Neutrophil (primary cell): ENCODE measurements at regions not wholly inside any gene's neighbourhood (a gene's known extent, or its start where the extent isn't known, plus 50 kb on each side); places are given as distances from the start of the nearest gene placed in this dataset.

ENCODE experiments used
- H3K27ac ChIP-seq: fragments of 200-600 bp; sonication (generic); 2 replicates; pipeline ENCODE4 v1.5.1; 2016; ENCODE audit warnings: mild to moderate bottlenecking, moderate library complexity
- H3K27me3 ChIP-seq: fragments of 200-600 bp; sonication (generic); 2 replicates; pipeline ENCODE4 v1.6.0; 2016; ENCODE audit warnings: mild to moderate bottlenecking
- H3K36me3 ChIP-seq: fragments of 200-600 bp; sonication (generic); 2 replicates; pipeline ENCODE4 v1.5.1; 2017
- H3K4me1 ChIP-seq, 2 experiments: fragments of 200-600 bp in 1 of 2; sonication (generic) in 1 of 2; 1 replicate in 1 of 2; 2 replicates in 1 of 2; pipeline versions ENCODE4 v1.5.1 to v1.6.1; 2013 to 2016; ENCODE audit warnings: low read depth in 1 of 2, low read length in 1 of 2, mild to moderate bottlenecking in 1 of 2, moderate library complexity in 1 of 2; ENCODE audit not compliant: control insufficient read depth in 1 of 2, insufficient read depth in 1 of 2
- H3K4me3 ChIP-seq, 2 experiments: fragments of 200-600 bp in 1 of 2; sonication (generic) in 1 of 2; 1 replicate in 1 of 2; 2 replicates in 1 of 2; pipeline ENCODE4 v1.5.1; 2013 to 2016; ENCODE audit warnings: low read depth in 1 of 2, low read length in 1 of 2, mild to moderate bottlenecking in 1 of 2, moderate library complexity in 1 of 2
- H3K9me3 ChIP-seq: fragments of 200-600 bp; sonication (generic); 2 replicates; pipeline ENCODE4 v1.5.1; 2016
- TF ChIP-seq, protein P1 (sequence below): fragments of 200-600 bp; sonication (generic); IDR thresholded peaks from 2 replicates; pipeline ENCODE4 v1.5.1; 2016; ENCODE audit warnings: antibody characterized with exemption

DNA sequence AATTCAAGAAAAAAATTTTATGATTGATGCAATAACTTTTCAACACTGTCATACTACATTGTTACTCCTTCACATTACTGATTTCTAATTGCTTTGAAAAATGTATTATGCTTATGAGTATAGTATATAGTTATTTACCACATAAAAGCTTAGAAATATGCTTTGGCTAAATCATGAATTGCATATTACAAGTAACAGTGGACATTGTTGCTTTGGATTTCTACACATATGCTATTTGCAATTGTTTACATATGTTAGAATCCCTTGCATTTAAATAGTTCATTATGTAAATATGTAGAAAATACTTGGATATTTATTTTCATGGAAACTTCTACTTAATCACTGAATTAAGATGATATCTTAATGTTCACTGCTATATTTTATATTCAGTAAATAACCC is 577.5 kb downstream of the QKI start:
- TF ChIP-seq, protein P1, sequence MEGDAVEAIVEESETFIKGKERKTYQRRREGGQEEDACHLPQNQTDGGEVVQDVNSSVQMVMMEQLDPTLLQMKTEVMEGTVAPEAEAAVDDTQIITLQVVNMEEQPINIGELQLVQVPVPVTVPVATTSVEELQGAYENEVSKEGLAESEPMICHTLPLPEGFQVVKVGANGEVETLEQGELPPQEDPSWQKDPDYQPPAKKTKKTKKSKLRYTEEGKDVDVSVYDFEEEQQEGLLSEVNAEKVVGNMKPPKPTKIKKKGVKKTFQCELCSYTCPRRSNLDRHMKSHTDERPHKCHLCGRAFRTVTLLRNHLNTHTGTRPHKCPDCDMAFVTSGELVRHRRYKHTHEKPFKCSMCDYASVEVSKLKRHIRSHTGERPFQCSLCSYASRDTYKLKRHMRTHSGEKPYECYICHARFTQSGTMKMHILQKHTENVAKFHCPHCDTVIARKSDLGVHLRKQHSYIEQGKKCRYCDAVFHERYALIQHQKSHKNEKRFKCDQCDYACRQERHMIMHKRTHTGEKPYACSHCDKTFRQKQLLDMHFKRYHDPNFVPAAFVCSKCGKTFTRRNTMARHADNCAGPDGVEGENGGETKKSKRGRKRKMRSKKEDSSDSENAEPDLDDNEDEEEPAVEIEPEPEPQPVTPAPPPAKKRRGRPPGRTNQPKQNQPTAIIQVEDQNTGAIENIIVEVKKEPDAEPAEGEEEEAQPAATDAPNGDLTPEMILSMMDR, result no peak
- Histone ChIP-seq H3K4me3 (no peak overlapping the region), H3K27ac (no peak overlapping the region), H3K4me1 (no peaks in the 10 kb centered on the region), H3K27me3 (no peaks in the 10 kb centered on the region), H3K36me3 (no peaks in the 10 kb centered on the region), H3K9me3 (no peaks in the 10 kb centered on the region)

DNA sequence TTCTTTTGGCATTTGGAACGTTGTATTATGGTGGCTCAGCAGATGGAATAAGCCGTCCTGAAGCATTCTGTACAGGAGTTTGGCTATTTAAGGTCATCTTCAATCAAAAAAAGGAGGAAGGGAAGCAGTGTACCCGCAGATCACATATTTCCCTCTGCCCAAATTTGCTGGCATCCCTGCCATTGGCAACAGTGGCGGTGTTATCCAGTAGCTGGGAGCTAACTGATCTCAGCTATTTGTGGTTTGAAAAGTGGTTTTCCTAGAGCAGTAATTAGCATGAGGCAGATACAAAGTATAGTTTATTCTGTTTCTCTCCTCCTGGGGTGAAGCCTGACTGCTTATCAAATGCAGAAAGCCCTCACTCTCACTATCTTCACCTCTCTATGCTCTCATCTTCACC is 576.8 kb downstream of the QKI start:
- TF ChIP-seq, protein P1, result no peak
- Histone ChIP-seq H3K9me3 (no peaks in the 10 kb centered on the region), H3K36me3 (no peaks in the 10 kb centered on the region), H3K27ac (no peak overlapping the region), H3K4me1 (no peaks in the 10 kb centered on the region), H3K27me3 (no peaks in the 10 kb centered on the region), H3K4me3 (no peak overlapping the region)

DNA sequence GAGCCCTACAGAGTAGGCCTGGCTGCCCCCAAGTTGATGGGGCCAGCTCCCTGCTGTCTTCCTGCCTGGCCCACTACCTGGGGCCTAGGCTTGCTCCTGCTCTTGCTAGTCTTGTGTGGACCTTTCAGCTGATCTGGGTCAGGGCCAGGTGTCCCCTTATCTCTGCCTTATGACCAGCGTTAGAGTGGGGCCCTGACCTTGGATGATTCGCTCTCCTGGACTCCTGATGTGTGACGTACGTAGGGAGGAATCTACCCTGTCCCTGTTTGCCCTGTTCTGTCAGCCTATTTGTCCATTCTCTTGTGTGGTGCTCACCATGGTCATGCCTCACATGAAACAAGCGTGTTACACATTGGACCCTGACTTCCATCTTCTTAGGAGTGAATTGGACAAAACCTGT is 571.8 kb downstream of the QKI start:
- no peak overlapping the region for H3K4me3 ChIP-seq
- no peaks in the 10 kb centered on the region for H3K9me3 ChIP-seq
- no peaks in the 10 kb centered on the region for H3K4me1 ChIP-seq
- peaks cover 6% of the 10 kb centered on the region for H3K27me3 ChIP-seq
- H3K27ac ChIP-seq, result no peak overlapping the region
- H3K36me3 ChIP-seq, result no peaks in the 10 kb centered on the region
- TF ChIP-seq, protein P1, result no peak

DNA sequence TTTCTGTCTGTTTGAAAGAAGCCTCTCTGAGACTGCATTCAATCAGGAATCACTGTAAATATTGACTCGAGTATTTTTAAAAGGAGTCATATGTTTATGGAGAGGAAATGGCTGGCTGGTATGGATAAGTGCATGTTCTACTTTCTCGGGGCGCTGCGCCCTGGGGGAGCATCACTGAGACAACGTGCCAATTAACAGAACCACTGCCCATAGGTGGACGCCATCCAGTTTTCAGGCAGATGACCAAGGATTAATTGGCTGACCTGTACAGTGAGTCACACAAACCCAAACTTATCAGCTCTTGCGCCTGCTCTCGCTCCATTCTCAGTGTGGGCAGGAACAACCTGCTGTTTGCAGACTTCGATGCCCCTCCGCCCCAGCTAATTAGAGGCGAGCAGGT is 571.2 kb downstream of the QKI start:
- Histone ChIP-seq H3K27ac (no peak overlapping the region), H3K27me3 (peaks cover 6% of the 10 kb centered on the region), H3K4me3 (no peak overlapping the region), H3K36me3 (no peaks in the 10 kb centered on the region), H3K9me3 (no peaks in the 10 kb centered on the region), H3K4me1 (no peaks in the 10 kb centered on the region)
- TF ChIP-seq, protein P1, result no peak

DNA sequence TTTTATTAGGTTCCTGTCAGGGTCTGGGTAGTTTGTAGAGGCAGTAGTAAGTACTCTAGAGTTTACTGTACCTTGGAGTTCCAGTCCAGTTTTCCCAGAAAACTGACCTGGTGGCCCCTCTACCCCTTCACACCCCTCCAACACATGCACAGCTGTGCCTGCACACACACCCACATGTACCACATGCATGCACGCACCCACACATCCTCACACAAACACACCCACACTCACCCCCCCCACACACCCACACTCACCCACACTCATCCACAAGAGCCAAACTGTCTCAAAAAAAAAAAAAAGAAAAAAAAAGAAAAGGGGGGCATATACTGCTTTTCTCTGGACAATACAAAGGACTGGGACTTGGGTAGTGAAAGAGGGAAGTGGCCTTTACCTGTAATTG is 570.5 kb downstream of the QKI start:
- H3K27ac ChIP-seq, result no peak overlapping the region
- no peaks in the 10 kb centered on the region for H3K4me1 ChIP-seq
- H3K4me3 ChIP-seq, result no peak overlapping the region
- TF ChIP-seq, protein P1, result no peak
- peaks cover 6% of the 10 kb centered on the region for H3K27me3 ChIP-seq
- H3K36me3 ChIP-seq, result no peaks in the 10 kb centered on the region
- no peaks in the 10 kb centered on the region for H3K9me3 ChIP-seq
